COLO829 (cell line): ENCODE measurements at regions not wholly inside any gene's neighbourhood (a gene's known extent, or its start where the extent isn't known, plus 50 kb on each side); places are given as distances from the start of the nearest gene placed in this dataset.

Source experiments
- DNase-seq: peaks from one replicate; pipeline ENCODE4 v3.0.0; 2012; ENCODE audit warnings: low spot score

GRCh38 chr6:53744321-53744720, 50.5 kb upstream of the LRRC1 start:
- DNase-seq, result no peak

GRCh38 chr6:53741034-53741823, 53.6 kb upstream of the LRRC1 start:
- no peak for DNase-seq

GRCh38 chr6:53737746-53738145, 57.1 kb upstream of the LRRC1 start:
- no peak for DNase-seq

GRCh38 chr6:53735896-53736295, 58.9 kb upstream of the LRRC1 start:
- no peak for DNase-seq

- DNase-seq, result peak; percentile 78
Observed at GRCh38 chr6:53734473-53735299, 60.1 kb upstream of the LRRC1 start.

GRCh38 chr6:53731866-53732636, 62.8 kb upstream of the LRRC1 start:
- no peak for DNase-seq

GRCh38 chr6:53730767-53731166, 64.0 kb upstream of the LRRC1 start:
- no peak for DNase-seq

GRCh38 chr6:53728570-53729194, 63.1 kb upstream of the KLHL31 start:
- peak; percentile 74 for DNase-seq

GRCh38 chr6:53727748-53728147, 62.2 kb upstream of the KLHL31 start:
- DNase-seq, result no peak

GRCh38 chr6:53725791-53726575, 60.4 kb upstream of the KLHL31 start:
- peak; percentile 82 for DNase-seq

- DNase-seq, result no peak
Observed at GRCh38 chr6:53724501-53724900, 58.9 kb upstream of the KLHL31 start.

GRCh38 chr6:53723331-53723730, 57.8 kb upstream of the KLHL31 start:
- no peak for DNase-seq

GRCh38 chr6:53721766-53722165, 56.2 kb upstream of the KLHL31 start:
- no peak for DNase-seq

- peak; percentile 40 for DNase-seq
Observed at GRCh38 chr6:53718597-53719460, 53.3 kb upstream of the KLHL31 start.

GRCh38 chr6:53717566-53717965, 52.0 kb upstream of the KLHL31 start:
- DNase-seq, result no peak

- no peak for DNase-seq
Observed at GRCh38 chr6:53715434-53715833, 49.9 kb upstream of the KLHL31 start.
